HCT116 (cell line): ENCODE measurements at regions not wholly inside any gene's neighbourhood (a gene's known extent, or its start where the extent isn't known, plus 50 kb on each side); places are given as distances from the start of the nearest gene placed in this dataset.

Source experiments
- CEBPB ChIP-seq: IDR thresholded peaks from 2 replicates; pipeline ENCODE4 v1.6.1; 2012; ENCODE audit warnings: low read depth
- EZH2 ChIP-seq: fragments of 200-600 bp; sonication (generic); IDR thresholded peaks from 2 replicates; pipeline ENCODE4 v1.6.1; 2017; ENCODE audit warnings: antibody characterized with exemption, mixed run types
- YY1 ChIP-seq: IDR thresholded peaks from 2 replicates; pipeline ENCODE4 v1.6.1; 2011; ENCODE audit warnings: low read length, low read depth, moderate library complexity, mild to moderate bottlenecking; ENCODE audit not compliant: insufficient replicate concordance; ENCODE audit errors: extremely low read depth
- TF ChIP-seq, protein P1 (sequence below), 3 experiments: fragments of 200-600 bp in 1 of 3; sonication (generic) in 1 of 3; IDR thresholded peaks in 2 of 3; conservative IDR thresholded peaks in 1 of 3; 2 replicates each; pipeline ENCODE4 v1.5.1; 2012 to 2017; ENCODE audit warnings: low read depth in 2 of 3, low read length in 2 of 3, antibody characterized with exemption in 1 of 3, borderline replicate concordance in 1 of 3, control low read depth in 1 of 3, mild to moderate bottlenecking in 1 of 3, mixed read lengths in 1 of 3, mixed run types in 1 of 3, moderate library complexity in 1 of 3; ENCODE audit not compliant: insufficient read depth in 1 of 3

DNA sequence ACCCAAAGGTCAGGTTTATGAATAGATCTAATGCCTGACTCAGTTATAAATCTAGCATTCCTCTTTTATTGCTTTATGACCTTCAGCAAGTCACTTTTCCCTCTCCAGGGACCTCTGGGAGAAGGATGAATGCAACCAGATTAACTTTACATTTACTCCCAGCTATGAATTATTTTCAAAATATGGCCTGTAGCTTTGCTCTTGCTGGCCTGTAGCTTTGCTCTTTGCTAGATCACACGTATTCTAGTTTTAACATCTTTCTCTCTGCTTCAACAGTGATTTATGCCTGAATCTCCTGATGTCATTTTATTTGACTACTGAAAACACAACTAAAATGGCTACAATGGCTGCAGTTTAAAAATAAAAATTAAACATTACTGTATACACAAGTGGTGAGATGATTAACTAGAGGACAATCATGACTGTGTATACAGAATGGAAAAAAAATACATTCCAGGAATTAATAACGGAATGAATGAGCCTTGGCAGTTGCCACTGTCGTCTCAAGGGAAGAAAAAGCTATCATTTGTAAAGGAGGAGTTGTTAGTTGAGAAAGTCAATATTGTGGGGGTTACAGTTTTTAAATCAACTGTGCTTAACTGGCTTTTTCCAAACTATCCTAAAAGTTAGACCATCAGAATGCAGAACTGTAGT is 434.5 kb upstream of the GOT2 start:
- TF ChIP-seq EZH2 (no peak), YY1 (no peak), CEBPB (no peak)
- TF ChIP-seq, protein P1, sequence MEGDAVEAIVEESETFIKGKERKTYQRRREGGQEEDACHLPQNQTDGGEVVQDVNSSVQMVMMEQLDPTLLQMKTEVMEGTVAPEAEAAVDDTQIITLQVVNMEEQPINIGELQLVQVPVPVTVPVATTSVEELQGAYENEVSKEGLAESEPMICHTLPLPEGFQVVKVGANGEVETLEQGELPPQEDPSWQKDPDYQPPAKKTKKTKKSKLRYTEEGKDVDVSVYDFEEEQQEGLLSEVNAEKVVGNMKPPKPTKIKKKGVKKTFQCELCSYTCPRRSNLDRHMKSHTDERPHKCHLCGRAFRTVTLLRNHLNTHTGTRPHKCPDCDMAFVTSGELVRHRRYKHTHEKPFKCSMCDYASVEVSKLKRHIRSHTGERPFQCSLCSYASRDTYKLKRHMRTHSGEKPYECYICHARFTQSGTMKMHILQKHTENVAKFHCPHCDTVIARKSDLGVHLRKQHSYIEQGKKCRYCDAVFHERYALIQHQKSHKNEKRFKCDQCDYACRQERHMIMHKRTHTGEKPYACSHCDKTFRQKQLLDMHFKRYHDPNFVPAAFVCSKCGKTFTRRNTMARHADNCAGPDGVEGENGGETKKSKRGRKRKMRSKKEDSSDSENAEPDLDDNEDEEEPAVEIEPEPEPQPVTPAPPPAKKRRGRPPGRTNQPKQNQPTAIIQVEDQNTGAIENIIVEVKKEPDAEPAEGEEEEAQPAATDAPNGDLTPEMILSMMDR (IDR thresholded peaks at IDR 0.05 in 2 of 3, conservative IDR thresholded peaks at IDR 0.05 in 1 of 3; ENCODE audit: borderline replicate concordance in 1 of 3, insufficient read depth in 1 of 3, low read depth in 2 of 3, low read length in 2 of 3) = no peak
